Psoas muscle (tissue), 7 donors: ENCODE measurements at regions not wholly inside any gene's neighbourhood (a gene's known extent, or its start where the extent isn't known, plus 50 kb on each side); places are given as distances from the start of the nearest gene placed in this dataset.
"Not testable (repeated sequence)": the region's sequence is repeated elsewhere in the genome, so short reads cannot be mapped to it uniquely, and the experiment has no call there.

Experiments used
- ATAC-seq, 4 donors: fragments of 200-7000 bp; cut with Tn5 transposase; one replicate each; pipeline ENCODE4 v1.9.1; 2020; ENCODE audit warnings: moderate library complexity in 3 of 4, mild to moderate bottlenecking in 2 of 4
- DNase-seq, 2 donors: peaks; one replicate each; pipeline ENCODE4 v3.0.0-alpha.2; 2020
- H3K27ac ChIP-seq: fragments of 200-600 bp; one replicate; pipeline ENCODE4 v1.8.0; 2022
- H3K27me3 ChIP-seq, 3 donors: fragments of 200-600 bp in 1 of 3; one replicate each; pipeline versions ENCODE4 v1.6.1 to v1.8.0; 2013 to 2022; ENCODE audit warnings: low read length in 2 of 3, mild to moderate bottlenecking in 2 of 3, moderate library complexity in 1 of 3; ENCODE audit not compliant: insufficient read depth in 3 of 3
- H3K36me3 ChIP-seq, 2 donors: fragments of 200-600 bp in 1 of 2; one replicate each; pipeline versions ENCODE4 v1.6.1 to v1.8.0; 2013 to 2022; ENCODE audit warnings: low read depth in 1 of 2, mild to moderate bottlenecking in 1 of 2, moderate library complexity in 1 of 2; ENCODE audit not compliant: insufficient read depth in 1 of 2
- H3K4me1 ChIP-seq: fragments of 200-600 bp; one replicate; pipeline ENCODE4 v1.8.0; 2022
- H3K4me3 ChIP-seq: fragments of 200-600 bp; one replicate; pipeline ENCODE4 v1.8.0; 2022; ENCODE audit warnings: mild to moderate bottlenecking
- H3K9me3 ChIP-seq: fragments of 200-600 bp; one replicate; pipeline ENCODE4 v1.8.0; 2022
- CTCF ChIP-seq: fragments of 200-600 bp; IDR thresholded peaks from one replicate; pipeline ENCODE4 v1.8.0; 2022; ENCODE audit warnings: antibody characterized with exemption
- WGBS, 3 donors: extraction: QIAGEN DNeasy Blood & Tissue Kit; methylation state at CpG; one replicate each; pipeline versions ENCODE4 v1.1.6 to v1.1.7; 2013; 5-methylcytosine and 5-hydroxymethylcytosine counted together
- intact Hi-C, 2 donors: fragments of 100-400 bp; cut with DNase I; formaldehyde crosslinking; loops; one replicate each; pipeline versions ENCODE4 v1.11.0 to v1.14.2; 2022
- donor health status: healthy with polysubstance abuse.
- donor health status: DM: no; HTN: no; CAD: no; lungs with moderate emphysema.
- donor health status: Bipolar disorder and iron deficiency.
- donor health status: healthy.
- donor health status: DM: yes; HTN: yes; CAD: no.
- donor health status: DM: no; HTN: no; CAD: no.
- donor health status: DM: yes; HTN: yes; CAD: no.

- no peak overlapping the region for H3K4me3 ChIP-seq
- H3K9me3 ChIP-seq = no peaks in the 10 kb centered on the region
- no peak for DNase-seq
- TF ChIP-seq CTCF = no peak
- no peak for ATAC-seq
- H3K27ac ChIP-seq = no peak overlapping the region
- WGBS, 3 donors = 19 to 28% (median 21%) methylated on average over 2 of the region's 2 CpGs
- H3K4me1 ChIP-seq = no peaks in the 10 kb centered on the region
- no peaks in the 10 kb centered on the region for H3K36me3 ChIP-seq
- intact Hi-C loops = no loop called here
- no peaks in the 10 kb centered on the region for H3K27me3 ChIP-seq
These were observed 1094.8 kb downstream of the SUCLG1 start for GRCh38 chr2:83364264-83364663.

GRCh38 chr2:83363138-83363537 is 1095.9 kb downstream of the SUCLG1 start:
- ATAC-seq, H3K4me1 ChIP-seq, DNase-seq, H3K4me3 ChIP-seq, H3K9me3 ChIP-seq, intact Hi-C loops, H3K27ac ChIP-seq, H3K36me3 ChIP-seq, H3K27me3 ChIP-seq: not testable (repeated sequence)

GRCh38 chr2:83359336-83359735 is 1099.7 kb downstream of the SUCLG1 start:
- ATAC-seq (no peak), DNase-seq (no peak)
- no peaks in the 10 kb centered on the region for H3K9me3 ChIP-seq
- H3K27me3 ChIP-seq = no peaks in the 10 kb centered on the region
- H3K4me1 ChIP-seq = no peaks in the 10 kb centered on the region
- intact Hi-C loops = no loop called here
- TF ChIP-seq CTCF = no peak
- no peak overlapping the region for H3K27ac ChIP-seq
- H3K36me3 ChIP-seq = no peaks in the 10 kb centered on the region
- no peak overlapping the region for H3K4me3 ChIP-seq
- WGBS, 3 donors = 90 to 94% (median 92%) methylated on average over 3 of the region's 3 CpGs

- TF ChIP-seq CTCF = no peak
- WGBS, 3 donors = 81 to 94% (median 83%) methylated on average over 2 of the region's 2 CpGs
These were observed 1116.2 kb downstream of the SUCLG1 start for GRCh38 chr2:83342860-83343329.

GRCh38 chr2:83340424-83340823 is 1118.7 kb downstream of the SUCLG1 start:
- no peaks in the 10 kb centered on the region for H3K27me3 ChIP-seq
- DNase-seq = no peak
- no peaks in the 10 kb centered on the region for H3K9me3 ChIP-seq
- 87 to 93% (median 90%) methylated on average over 3 of the region's 3 CpGs for WGBS, 3 donors
- no peak for TF ChIP-seq CTCF
- no peak overlapping the region for H3K4me3 ChIP-seq
- H3K36me3 ChIP-seq = no peaks in the 10 kb centered on the region
- intact Hi-C loops = no loop called here
- ATAC-seq = no peak
- no peak overlapping the region for H3K27ac ChIP-seq
- H3K4me1 ChIP-seq = no peaks in the 10 kb centered on the region

More at GRCh38 chr2:83342860-83343329, 1116.2 kb downstream of the SUCLG1 start:
- Histone ChIP-seq H3K27ac (no peak overlapping the region), H3K9me3 (no peaks in the 10 kb centered on the region), H3K27me3 (no peaks in the 10 kb centered on the region), H3K36me3 (no peaks in the 10 kb centered on the region), H3K4me3 (no peak overlapping the region), H3K4me1 (no peaks in the 10 kb centered on the region)
- no peak for DNase-seq
- peak in 2 of 4 donors; percentile 36 to 39 for ATAC-seq
- intact Hi-C loops = no loop called here

GRCh38 chr2:83339942-83340341 is 1119.1 kb downstream of the SUCLG1 start:
- 90 to 96% (median 94%) methylated on average over 5 of the region's 5 CpGs for WGBS, 3 donors
- H3K4me1 ChIP-seq, H3K27ac ChIP-seq, H3K4me3 ChIP-seq, H3K36me3 ChIP-seq, H3K9me3 ChIP-seq, ATAC-seq, DNase-seq, intact Hi-C loops, H3K27me3 ChIP-seq: not testable (repeated sequence)
